ENCODE measurements at regions not wholly inside any gene's neighbourhood (a gene's known extent, or its start where the extent isn't known, plus 50 kb on each side); places are given as distances from the start of the nearest gene placed in this dataset.
"Not testable (repeated sequence)": the region's sequence is repeated elsewhere in the genome, so short reads cannot be mapped to it uniquely, and the experiment has no call there.

GRCh38 chr11:67886672-67887071, 117.2 kb downstream of the UNC93B1 start:
- not testable (repeated sequence) for TF ChIP-seq CEBPB (IDR thresholded peaks at IDR 0.05; ENCODE audit: low read depth, low read length); USF2 (IDR thresholded peaks at IDR 0.05; ENCODE audit: low read length); ZNF274 (IDR thresholded peaks at IDR 0.05; ENCODE audit: borderline replicate concordance, extremely low read depth, low read length); SIX5 (IDR thresholded peaks at IDR 0.05; ENCODE audit: low read depth, low read length); CBX8 (IDR thresholded peaks at IDR 0.05; ENCODE audit: borderline replicate concordance, low read depth, low read length); CTCF (IDR thresholded peaks at IDR 0.05; ENCODE audit: control extremely low read depth in 1 of 3, insufficient read depth in 1 of 3, low read depth in 1 of 3, low read length in 3 of 3); TEAD4 (IDR thresholded peaks at IDR 0.05; ENCODE audit: low read depth, low read length)

Measured in H1 (cell line).